Activated T-cell treated with anti-CD3 and anti-CD28 coated beads, Interleukin-2, amount 50 U/mL, for 48 hours (primary cell): ENCODE measurements at regions not wholly inside any gene's neighbourhood (a gene's known extent, or its start where the extent isn't known, plus 50 kb on each side); places are given as distances from the start of the nearest gene placed in this dataset.

ENCODE experiments used
- DNase-seq, 2 experiments: peaks; one replicate each; pipeline ENCODE4 v3.0.0-alpha.2; 2020

DNA sequence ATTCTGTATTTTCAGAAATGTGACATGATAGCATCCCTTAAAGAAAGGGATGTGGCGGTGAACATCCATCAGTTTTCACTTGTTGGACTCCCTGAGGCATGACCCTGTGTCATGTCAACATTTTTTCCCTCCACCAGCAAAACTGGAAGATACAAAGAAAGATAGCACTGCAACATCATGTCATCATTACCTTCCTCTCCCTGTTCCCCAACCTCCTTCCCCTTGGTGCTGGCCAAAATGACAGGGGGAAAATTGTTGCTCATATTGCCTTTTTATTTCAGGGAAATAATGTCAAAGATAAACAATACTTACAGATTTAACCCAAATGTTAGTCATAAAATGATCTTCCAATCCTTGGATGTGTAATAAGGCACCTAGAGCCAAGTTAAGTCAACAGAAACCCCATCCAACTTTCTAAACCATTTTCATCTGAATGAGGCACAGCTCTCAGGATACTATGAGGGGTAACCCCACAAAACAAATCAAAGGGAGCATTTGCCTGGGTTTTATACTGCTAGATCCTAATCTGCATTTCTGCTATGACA lies 644.3 kb downstream of the ACTL7B start:
- no peak for DNase-seq

DNA sequence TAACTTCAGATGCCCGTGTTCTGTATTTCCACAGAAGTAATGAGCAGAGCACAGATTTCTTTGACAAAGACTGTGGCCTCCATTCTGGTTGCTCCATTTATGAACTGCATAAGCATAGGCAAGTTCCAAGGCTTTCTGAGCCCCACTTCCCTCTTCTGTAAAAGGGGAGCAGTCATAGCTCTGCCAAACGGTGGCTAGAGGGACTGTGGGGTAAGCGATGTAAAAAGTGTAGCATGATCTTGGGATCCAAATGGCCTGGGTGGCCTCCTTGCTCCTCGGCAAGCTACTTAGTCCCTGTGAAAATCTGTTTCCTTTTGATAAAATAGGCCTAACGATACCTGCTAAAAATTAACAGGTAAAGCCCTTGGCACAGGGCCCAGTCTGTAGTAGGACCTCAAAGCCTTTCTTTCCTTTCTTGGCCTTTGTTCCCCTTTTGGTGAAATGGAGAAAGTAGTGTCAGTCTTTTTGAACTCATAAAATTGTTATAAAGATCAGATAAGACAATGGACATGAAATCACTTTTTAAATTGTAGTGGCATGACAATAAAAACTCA lies 646.6 kb downstream of the ACTL7B start:
- no peak for DNase-seq

GRCh38 chr9:108207561-108208165 lies 648.1 kb downstream of the ACTL7B start:
- no peak for DNase-seq

GRCh38 chr9:108205276-108205675 lies 650.5 kb downstream of the ACTL7B start:
- DNase-seq: no peak

DNA sequence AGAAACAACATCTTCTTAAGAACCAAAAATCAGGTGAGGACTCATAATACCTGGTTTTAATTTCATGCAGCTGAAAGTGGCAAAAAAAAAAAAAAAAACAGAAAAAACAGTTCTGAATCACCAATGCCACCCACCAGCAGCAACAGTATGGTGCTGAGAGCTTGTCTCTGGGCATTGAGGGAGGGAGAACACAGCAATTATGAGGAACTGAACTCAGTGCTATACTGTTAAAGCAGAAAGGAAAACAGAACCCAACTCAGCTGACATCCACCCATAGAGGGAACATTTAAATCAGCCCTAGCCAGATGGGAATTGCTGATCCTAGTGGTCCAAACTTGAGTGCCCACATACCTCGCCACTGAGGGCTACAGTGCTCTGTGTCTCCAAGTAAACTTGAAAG lies 657.9 kb downstream of the ACTL7B start:
- DNase-seq: no peak

- no peak for DNase-seq
Observed at GRCh38 chr9:108197008-108197365, 658.8 kb downstream of the ACTL7B start.

GRCh38 chr9:108196332-108197007 lies 659.3 kb downstream of the ACTL7B start:
- no peak for DNase-seq

DNA sequence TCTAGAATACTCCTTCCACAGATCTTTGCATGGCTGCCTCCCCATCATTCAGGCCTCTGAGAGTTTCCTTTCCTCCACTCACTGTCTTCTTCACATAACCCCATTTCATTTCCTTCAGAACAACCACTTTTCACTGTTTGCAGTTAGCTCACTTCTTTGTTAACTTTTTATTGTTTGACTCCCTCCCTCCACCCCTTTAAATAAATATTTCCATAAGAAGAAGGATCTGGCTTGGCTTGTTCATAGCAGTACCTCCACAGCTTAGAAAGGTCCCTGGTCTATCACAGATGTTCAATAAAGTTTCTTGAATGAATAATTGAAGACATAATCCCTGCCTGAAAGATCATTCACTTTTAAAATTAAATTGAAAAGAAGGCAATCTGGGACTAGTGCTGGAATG lies 661.6 kb downstream of the ACTL7B start:
- no peak for DNase-seq

- no peak for DNase-seq
Observed at GRCh38 chr9:108193026-108193710, 662.6 kb downstream of the ACTL7B start.

DNA sequence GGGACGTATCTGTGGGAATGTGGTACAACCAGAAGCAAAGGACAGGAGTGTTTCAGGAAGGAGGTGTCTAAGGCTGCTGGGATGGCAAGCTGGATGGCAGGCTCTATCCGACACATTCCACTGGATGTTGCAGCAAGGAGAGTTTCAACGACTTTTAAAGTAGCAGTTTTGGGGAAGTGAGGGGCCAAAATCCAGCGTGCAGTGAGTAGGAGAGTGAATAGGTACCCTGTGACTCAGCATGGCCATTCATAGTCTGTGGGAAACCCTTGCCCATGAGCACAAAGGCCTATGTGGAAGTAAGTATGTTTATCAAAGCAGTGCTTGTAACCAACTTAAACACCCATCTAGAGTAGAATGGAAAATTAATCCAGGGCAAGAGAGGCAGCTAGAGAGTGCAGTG lies 664.7 kb downstream of the ACTL7B start:
- DNase-seq: no peak

- DNase-seq: no peak
Observed at GRCh38 chr9:108188976-108189375, 666.8 kb downstream of the ACTL7B start.

DNA sequence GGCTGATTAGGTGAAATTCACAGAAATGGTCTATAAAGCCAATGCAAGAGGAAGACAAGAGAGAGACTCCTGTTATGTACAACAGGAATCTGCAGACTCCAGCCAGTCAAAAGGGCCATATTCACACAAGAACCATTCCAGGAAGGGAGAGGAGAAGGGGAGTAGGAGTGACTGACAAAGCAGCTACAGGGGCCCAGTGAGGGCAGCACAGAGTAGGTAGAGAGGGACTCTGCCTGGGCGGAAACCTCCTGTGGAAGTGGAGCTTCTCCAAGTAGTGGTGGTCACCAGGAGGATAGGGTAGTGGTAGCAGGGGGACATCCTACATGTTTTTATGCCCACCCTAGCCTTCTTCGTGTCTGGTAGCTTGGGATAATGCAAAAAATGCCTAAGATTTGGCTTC lies 667.3 kb downstream of the ACTL7B start:
- DNase-seq: no peak

DNA sequence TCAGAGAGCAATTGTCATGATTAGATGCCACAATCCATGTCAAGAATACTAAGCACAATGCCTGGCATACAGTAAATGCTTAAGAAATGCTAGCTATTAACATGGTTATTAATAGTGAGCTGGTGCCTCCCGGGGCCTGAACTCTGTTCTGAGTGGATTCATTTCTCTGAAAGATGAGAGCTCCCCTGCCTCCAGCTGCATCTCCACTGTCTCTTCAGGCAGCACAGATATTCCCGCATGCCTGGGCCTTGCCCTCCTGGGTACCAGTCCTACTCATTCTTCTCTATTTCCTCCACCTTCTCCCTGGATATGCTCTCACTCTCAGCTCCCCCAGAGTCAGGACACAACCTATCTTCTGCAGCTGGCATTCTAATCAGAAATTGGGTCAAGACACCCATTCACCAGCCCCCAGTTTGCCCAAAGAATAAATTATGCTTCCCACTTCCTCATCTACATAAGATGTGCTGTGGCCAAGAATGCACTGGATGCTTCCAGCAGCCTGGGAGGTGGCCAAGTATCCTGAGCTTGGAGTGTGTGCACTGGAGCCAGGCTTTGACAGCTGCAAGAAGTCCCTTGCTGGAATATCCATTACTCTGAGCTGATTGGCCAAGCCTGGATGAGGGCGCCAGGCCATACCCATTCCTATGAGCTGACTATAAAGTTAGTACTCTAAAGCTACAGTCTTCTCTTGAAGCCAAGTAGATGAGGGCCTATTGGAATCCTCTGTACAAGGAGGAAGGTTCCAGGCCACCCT lies 669.0 kb downstream of the ACTL7B start:
- DNase-seq: no peak

- no peak for DNase-seq
Observed at GRCh38 chr9:108185613-108186012, 670.2 kb downstream of the ACTL7B start.

DNA sequence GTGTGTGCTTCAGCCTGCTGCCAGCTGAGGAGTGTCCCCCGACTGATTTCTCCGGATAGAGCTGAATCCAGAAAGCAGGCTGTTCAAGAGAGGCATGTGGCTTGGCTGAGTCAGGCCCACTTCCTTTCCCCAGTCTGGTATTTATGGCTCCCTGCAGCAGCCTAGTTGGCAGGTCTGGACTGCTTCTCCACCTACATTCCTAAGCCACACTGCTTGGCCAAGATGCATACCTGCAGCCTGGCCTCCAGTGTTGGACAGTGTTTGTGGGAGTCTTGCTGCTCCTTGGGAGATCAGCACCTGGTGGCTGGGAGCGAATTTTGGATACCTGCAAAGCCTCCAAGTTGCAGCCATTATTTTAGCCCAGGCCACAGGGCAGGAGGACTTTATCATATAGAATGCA lies 670.8 kb downstream of the ACTL7B start:
- no peak for DNase-seq

DNA sequence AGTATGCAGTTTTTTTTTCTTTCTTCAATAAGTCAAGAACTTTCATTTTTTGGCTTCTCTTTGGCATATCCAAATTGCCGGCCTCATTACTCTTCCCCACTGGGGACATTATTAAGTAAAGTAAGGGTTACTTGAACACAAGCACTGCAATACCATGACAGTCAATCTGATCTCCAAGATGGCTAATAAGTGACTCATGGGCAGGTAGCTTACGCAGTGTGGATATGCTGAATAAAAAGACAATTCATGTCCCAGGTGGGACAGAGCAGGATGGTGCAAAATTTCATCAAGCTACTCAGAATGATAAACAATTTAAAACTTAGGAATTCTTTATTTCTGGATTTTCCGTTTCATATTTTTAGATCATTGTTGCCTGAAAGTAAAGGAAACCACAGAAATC lies 671.8 kb downstream of the ACTL7B start:
- DNase-seq: no peak

DNA sequence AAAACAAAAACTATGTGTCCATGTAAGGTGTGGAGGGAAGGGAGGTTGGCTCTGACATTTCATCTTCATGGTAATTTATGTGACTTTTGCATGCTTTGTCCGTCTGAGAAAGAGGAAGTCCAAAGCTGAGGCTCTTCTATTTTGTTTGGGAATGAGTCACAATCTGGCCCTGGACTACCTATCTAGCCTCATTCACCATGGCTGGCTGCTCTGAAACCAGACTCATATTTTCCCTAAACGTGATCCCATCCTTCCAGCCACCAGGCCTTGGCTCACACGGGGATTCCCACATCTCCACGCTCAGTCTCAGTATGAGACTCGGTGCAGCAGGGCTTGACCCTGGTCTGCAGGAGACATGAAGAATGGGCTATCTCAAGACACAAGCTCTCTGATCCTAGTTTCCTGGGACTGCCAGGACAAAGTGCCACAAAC lies 672.8 kb downstream of the ACTL7B start:
- no peak for DNase-seq

- DNase-seq: no peak
Observed at GRCh38 chr9:108182270-108182669, 673.5 kb downstream of the ACTL7B start.

DNA sequence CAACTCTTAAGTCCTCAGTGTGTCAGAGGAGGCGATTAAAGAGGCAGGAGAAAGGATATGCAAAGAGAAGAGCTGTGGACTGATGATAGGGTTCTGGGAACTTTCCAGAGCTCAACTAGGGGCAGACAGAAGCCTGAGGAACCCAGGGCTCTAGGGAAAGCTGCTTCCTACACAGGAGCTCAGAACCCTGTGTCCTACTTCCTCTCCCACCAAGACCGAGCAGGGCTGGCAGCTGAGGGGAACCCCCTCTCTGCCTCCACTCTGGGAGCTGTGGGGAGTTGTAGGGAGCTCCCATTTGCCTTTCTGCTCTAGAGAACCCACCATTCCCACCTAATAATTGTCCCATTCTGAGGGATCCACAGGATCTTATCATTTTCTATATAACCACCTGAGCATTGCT lies 674.3 kb downstream of the ACTL7B start:
- no peak for DNase-seq

- DNase-seq: no peak
Observed at GRCh38 chr9:108180541-108180940, 675.2 kb downstream of the ACTL7B start.

DNA sequence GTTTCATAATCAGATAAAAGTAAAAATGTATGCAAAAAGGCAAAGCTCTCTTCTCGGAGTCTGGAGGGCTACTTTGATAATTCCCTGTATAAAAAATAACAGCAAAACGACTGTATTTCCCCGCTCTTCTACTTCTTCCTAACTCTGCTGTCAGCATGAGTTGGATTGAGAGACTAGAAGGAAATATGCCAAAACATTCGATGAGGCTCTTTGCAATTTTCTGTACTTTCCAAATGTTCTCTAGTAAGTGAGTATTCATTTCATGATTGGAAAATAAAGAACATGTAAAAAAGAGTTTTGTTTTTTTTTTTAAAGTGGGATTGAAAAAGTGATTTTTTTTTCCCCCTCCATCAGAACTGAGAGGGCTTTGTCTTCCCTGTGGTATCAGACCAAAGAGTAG lies 677.5 kb downstream of the ACTL7B start:
- no peak for DNase-seq

GRCh38 chr9:108168236-108168850 lies 678.8 kb upstream of the KLF4 start:
- no peak for DNase-seq
